Neural progenitor cell (in vitro differentiated cells): ENCODE measurements at regions not wholly inside any gene's neighbourhood (a gene's known extent, or its start where the extent isn't known, plus 50 kb on each side); places are given as distances from the start of the nearest gene placed in this dataset.

Source experiments
- DNase-seq: peaks from one replicate; pipeline ENCODE4 v3.0.0-alpha.2; 2016; ENCODE audit warnings: low spot score
- H2AFZ ChIP-seq: fragments of 200-600 bp; sonication (generic); replicated peaks from 2 replicates; pipeline ENCODE4 v1.6.1; 2016; ENCODE audit warnings: antibody characterized with exemption
- H3F3A ChIP-seq: fragments of 200-600 bp; sonication (generic); 2 replicates; pipeline ENCODE4 v1.6.1; 2016; ENCODE audit warnings: antibody characterized with exemption, low read depth
- H3K27ac ChIP-seq: fragments of 200-600 bp; sonication (generic); 2 replicates; pipeline ENCODE4 v1.5.1; 2016; ENCODE audit warnings: mild to moderate bottlenecking
- H3K27me3 ChIP-seq: fragments of 200-600 bp; sonication (generic); 2 replicates; pipeline ENCODE4 v1.6.1; 2016; ENCODE audit warnings: mild to moderate bottlenecking, moderate library complexity
- H3K36me3 ChIP-seq: fragments of 200-600 bp; sonication (generic); 2 replicates; pipeline ENCODE4 v1.5.1; 2016
- H3K4me1 ChIP-seq: fragments of 200-600 bp; sonication (generic); 2 replicates; pipeline ENCODE4 v1.6.1; 2016; ENCODE audit warnings: mixed run types
- H3K4me2 ChIP-seq: fragments of 200-600 bp; sonication (generic); 2 replicates; pipeline ENCODE4 v1.6.1; 2016
- H3K4me3 ChIP-seq: fragments of 200-600 bp; sonication (generic); 2 replicates; pipeline ENCODE4 v1.5.1; 2016
- H3K79me2 ChIP-seq: fragments of 200-600 bp; sonication (generic); 2 replicates; pipeline ENCODE4 v1.6.1; 2016; ENCODE audit warnings: low read depth
- H3K9ac ChIP-seq: fragments of 200-600 bp; sonication (generic); 2 replicates; pipeline ENCODE4 v1.6.1; 2016
- H3K9me3 ChIP-seq: fragments of 200-600 bp; sonication (generic); 2 replicates; pipeline ENCODE4 v1.5.1; 2016; ENCODE audit warnings: low read depth
- H4K20me1 ChIP-seq: fragments of 200-600 bp; sonication (generic); 2 replicates; pipeline ENCODE4 v1.6.1; 2016; ENCODE audit warnings: low read depth
- H3K27ac Mint-ChIP-seq: 3 replicates; pipeline ENCODE4 v1.8.0; 2021; ENCODE audit warnings: mixed read lengths
- H3K27me3 Mint-ChIP-seq: 2 replicates; pipeline ENCODE4 v1.8.0; 2022; ENCODE audit warnings: low read depth, mild to moderate bottlenecking, inconsistent platforms, moderate library complexity, mixed read lengths; ENCODE audit not compliant: insufficient read depth
- H3K36me3 Mint-ChIP-seq: 3 replicates; pipeline ENCODE4 v1.8.0; 2021; ENCODE audit warnings: mixed read lengths
- H3K4me1 Mint-ChIP-seq: 3 replicates; pipeline ENCODE4 v1.8.0; 2021; ENCODE audit warnings: mixed read lengths
- H3K4me3 Mint-ChIP-seq: 3 replicates; pipeline ENCODE4 v1.8.0; 2021; ENCODE audit warnings: mild to moderate bottlenecking, moderate library complexity, mixed read lengths
- H3K9me3 Mint-ChIP-seq: 3 replicates; pipeline ENCODE4 v1.8.0; 2020; ENCODE audit warnings: mixed read lengths
- CTCF ChIP-seq: fragments of 200-600 bp; sonication (generic); IDR thresholded peaks from 2 replicates; pipeline ENCODE4 v1.5.1; 2017; ENCODE audit warnings: antibody characterized with exemption, mild to moderate bottlenecking
- EZH2 ChIP-seq: fragments of 200-600 bp; sonication (generic); IDR thresholded peaks from 2 replicates; pipeline ENCODE4 v1.6.1; 2017; ENCODE audit warnings: antibody characterized with exemption, mild to moderate bottlenecking, moderate library complexity
- EZH2phosphoT487 ChIP-seq: fragments of 200-600 bp; sonication (generic); IDR thresholded peaks from 2 replicates; pipeline ENCODE4 v1.6.1; 2017; ENCODE audit warnings: antibody characterized with exemption

GRCh38 chr17:68801335-68802247 is 153.6 kb downstream of the ABCA8 start:
- peaks cover 16% of the 10 kb centered on the region for H3K4me1 Mint-ChIP-seq
- H3K4me2 ChIP-seq = no peak overlapping the region
- no peaks in the 10 kb centered on the region for H3F3A ChIP-seq
- no peaks in the 10 kb centered on the region for H3K79me2 ChIP-seq
- no peak overlapping the region for H2AFZ ChIP-seq
- peaks cover 3% of the 10 kb centered on the region for H3K27me3 Mint-ChIP-seq
- H3K27me3 ChIP-seq = no peaks in the 10 kb centered on the region
- H3K9me3 Mint-ChIP-seq = peaks cover 32% of the 10 kb centered on the region
- no peak overlapping the region for H3K27ac ChIP-seq
- no peak overlapping the region for H3K4me3 ChIP-seq
- no peak for TF ChIP-seq EZH2phosphoT487
- no peak for TF ChIP-seq EZH2
- TF ChIP-seq CTCF = no peak
- peak overlapping the region; percentile 2 for H3K27ac Mint-ChIP-seq
- H3K36me3 ChIP-seq = no peaks in the 10 kb centered on the region
- H3K9me3 ChIP-seq = no peaks in the 10 kb centered on the region
- H3K4me1 ChIP-seq = peaks cover 7% of the 10 kb centered on the region
- H3K9ac ChIP-seq = no peak overlapping the region
- H3K4me3 Mint-ChIP-seq = no peak overlapping the region
- H3K36me3 Mint-ChIP-seq = peaks cover 8% of the 10 kb centered on the region
- DNase-seq = no peak
- no peaks in the 10 kb centered on the region for H4K20me1 ChIP-seq

- H3K4me2 ChIP-seq = no peak overlapping the region
- H3K4me1 ChIP-seq = peaks cover 7% of the 10 kb centered on the region
- H3K4me3 ChIP-seq = no peak overlapping the region
- H4K20me1 ChIP-seq = no peaks in the 10 kb centered on the region
- TF ChIP-seq EZH2phosphoT487 (no peak), CTCF (no peak), EZH2 (no peak)
- H3K27ac Mint-ChIP-seq = no peak overlapping the region
- H3K79me2 ChIP-seq = no peaks in the 10 kb centered on the region
- no peaks in the 10 kb centered on the region for H3F3A ChIP-seq
- no peak overlapping the region for H2AFZ ChIP-seq
- peaks cover 38% of the 10 kb centered on the region for H3K9me3 Mint-ChIP-seq
- H3K27me3 Mint-ChIP-seq = peaks cover 3% of the 10 kb centered on the region
- H3K9ac ChIP-seq = no peak overlapping the region
- H3K36me3 ChIP-seq = no peaks in the 10 kb centered on the region
- H3K27ac ChIP-seq = no peak overlapping the region
- DNase-seq = no peak
- no peaks in the 10 kb centered on the region for H3K9me3 ChIP-seq
- H3K4me1 Mint-ChIP-seq = peaks cover 16% of the 10 kb centered on the region
- H3K36me3 Mint-ChIP-seq = peaks cover 8% of the 10 kb centered on the region
- H3K27me3 ChIP-seq = no peaks in the 10 kb centered on the region
- H3K4me3 Mint-ChIP-seq = no peak overlapping the region
These were observed 154.4 kb downstream of the ABCA8 start for GRCh38 chr17:68800751-68801150.

GRCh38 chr17:68794636-68795434 is 160.4 kb downstream of the ABCA8 start:
- DNase-seq = no peak
- H3K36me3 Mint-ChIP-seq = peaks cover 8% of the 10 kb centered on the region
- Histone ChIP-seq H3K9me3 (no peaks in the 10 kb centered on the region), H3K79me2 (no peaks in the 10 kb centered on the region), H3K4me2 (no peak overlapping the region), H3K4me3 (no peak overlapping the region), H3F3A (no peaks in the 10 kb centered on the region), H3K27ac (no peak overlapping the region), H2AFZ (peak overlapping the region; percentile 72), H3K27me3 (no peaks in the 10 kb centered on the region), H3K9ac (no peak overlapping the region), H3K36me3 (no peaks in the 10 kb centered on the region), H3K4me1 (peaks cover 5% of the 10 kb centered on the region), H4K20me1 (no peaks in the 10 kb centered on the region)
- H3K27me3 Mint-ChIP-seq = peaks cover 8% of the 10 kb centered on the region
- H3K9me3 Mint-ChIP-seq = peaks cover 30% of the 10 kb centered on the region
- peak overlapping the region; percentile 42 for H3K27ac Mint-ChIP-seq
- peaks cover 26% of the 10 kb centered on the region for H3K4me1 Mint-ChIP-seq
- H3K4me3 Mint-ChIP-seq = no peak overlapping the region
- TF ChIP-seq EZH2phosphoT487 = no peak
- peak; percentile 27 for TF ChIP-seq CTCF
